Right atrium auricular region (tissue), 2 donors: ENCODE measurements at regions not wholly inside any gene's neighbourhood (a gene's known extent, or its start where the extent isn't known, plus 50 kb on each side); places are given as distances from the start of the nearest gene placed in this dataset.

Experiments used
- DNase-seq: peaks from one replicate; pipeline ENCODE4 v3.0.0-alpha.2; 2019; ENCODE audit warnings: low spot score
- H3K27ac ChIP-seq, 2 donors: fragments of 200-600 bp; sonication (generic); 1 replicate in 1 of 2; 2 replicates in 1 of 2; pipeline ENCODE4 v1.5.1; 2016 to 2019
- H3K27me3 ChIP-seq, 2 donors: fragments of 200-600 bp; sonication (generic); one replicate each; pipeline versions ENCODE4 v1.5.1 to v1.6.0; 2017 to 2019
- H3K36me3 ChIP-seq: fragments of 200-600 bp; sonication (generic); one replicate; pipeline ENCODE4 v1.5.1; 2016
- H3K4me1 ChIP-seq, 2 donors: fragments of 200-600 bp; sonication (generic); one replicate each; pipeline versions ENCODE4 v1.5.1 to v1.6.0; 2017 to 2019
- H3K4me3 ChIP-seq, 2 donors: fragments of 200-600 bp; sonication (generic); 1 replicate in 1 of 2; 2 replicates in 1 of 2; pipeline ENCODE4 v1.5.1; 2017 to 2019; ENCODE audit warnings: mild to moderate bottlenecking in 1 of 2, moderate library complexity in 1 of 2
- H3K9me3 ChIP-seq, 2 donors: fragments of 200-600 bp; sonication (generic); one replicate each; pipeline ENCODE4 v1.5.1; 2019
- TF ChIP-seq, protein P1 (sequence below), 2 donors: fragments of 200-600 bp; sonication (generic); IDR thresholded peaks; one replicate each; pipeline ENCODE4 v1.5.1; 2019; ENCODE audit warnings: antibody characterized with exemption in 2 of 2

DNA sequence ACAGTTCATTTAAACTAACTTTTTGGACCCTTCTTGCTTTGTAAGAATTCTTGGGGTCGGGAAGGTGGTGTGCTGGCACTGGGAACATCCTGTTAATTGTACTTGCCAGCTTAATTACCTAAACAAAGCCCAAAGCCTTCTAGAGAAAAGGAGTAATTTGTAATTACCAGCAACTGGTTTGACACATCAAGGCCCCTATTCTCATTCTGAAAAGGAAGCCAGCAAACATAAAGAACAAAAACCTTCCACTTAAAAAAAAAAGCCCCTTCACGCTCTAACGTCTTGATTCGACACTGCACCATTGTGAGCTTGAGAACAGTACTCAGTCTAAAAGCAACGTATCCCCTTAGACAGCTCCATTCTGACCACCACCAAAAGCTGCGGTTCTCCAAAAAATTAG is 74.7 kb upstream of the RPH3AL start:
- no peak for DNase-seq
- TF ChIP-seq, protein P1, sequence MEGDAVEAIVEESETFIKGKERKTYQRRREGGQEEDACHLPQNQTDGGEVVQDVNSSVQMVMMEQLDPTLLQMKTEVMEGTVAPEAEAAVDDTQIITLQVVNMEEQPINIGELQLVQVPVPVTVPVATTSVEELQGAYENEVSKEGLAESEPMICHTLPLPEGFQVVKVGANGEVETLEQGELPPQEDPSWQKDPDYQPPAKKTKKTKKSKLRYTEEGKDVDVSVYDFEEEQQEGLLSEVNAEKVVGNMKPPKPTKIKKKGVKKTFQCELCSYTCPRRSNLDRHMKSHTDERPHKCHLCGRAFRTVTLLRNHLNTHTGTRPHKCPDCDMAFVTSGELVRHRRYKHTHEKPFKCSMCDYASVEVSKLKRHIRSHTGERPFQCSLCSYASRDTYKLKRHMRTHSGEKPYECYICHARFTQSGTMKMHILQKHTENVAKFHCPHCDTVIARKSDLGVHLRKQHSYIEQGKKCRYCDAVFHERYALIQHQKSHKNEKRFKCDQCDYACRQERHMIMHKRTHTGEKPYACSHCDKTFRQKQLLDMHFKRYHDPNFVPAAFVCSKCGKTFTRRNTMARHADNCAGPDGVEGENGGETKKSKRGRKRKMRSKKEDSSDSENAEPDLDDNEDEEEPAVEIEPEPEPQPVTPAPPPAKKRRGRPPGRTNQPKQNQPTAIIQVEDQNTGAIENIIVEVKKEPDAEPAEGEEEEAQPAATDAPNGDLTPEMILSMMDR (IDR thresholded peaks at IDR 0.05): no peak
- Histone ChIP-seq H3K36me3 (no peaks in the 10 kb centered on the region), H3K4me1 (no peaks in the 10 kb centered on the region), H3K27ac (no peak overlapping the region), H3K4me3 (no peak overlapping the region), H3K9me3 (no peaks in the 10 kb centered on the region), H3K27me3 (no peaks in the 10 kb centered on the region)

GRCh38 chr17:422196-422930 is 69.8 kb upstream of the RPH3AL start:
- Histone ChIP-seq H3K4me1 (no peaks in the 10 kb centered on the region), H3K36me3 (no peaks in the 10 kb centered on the region), H3K27ac (no peak overlapping the region), H3K27me3 (no peaks in the 10 kb centered on the region), H3K4me3 (no peak overlapping the region), H3K9me3 (no peaks in the 10 kb centered on the region)
- TF ChIP-seq, protein P1 (IDR thresholded peaks at IDR 0.05): no peak
- no peak for DNase-seq

DNA sequence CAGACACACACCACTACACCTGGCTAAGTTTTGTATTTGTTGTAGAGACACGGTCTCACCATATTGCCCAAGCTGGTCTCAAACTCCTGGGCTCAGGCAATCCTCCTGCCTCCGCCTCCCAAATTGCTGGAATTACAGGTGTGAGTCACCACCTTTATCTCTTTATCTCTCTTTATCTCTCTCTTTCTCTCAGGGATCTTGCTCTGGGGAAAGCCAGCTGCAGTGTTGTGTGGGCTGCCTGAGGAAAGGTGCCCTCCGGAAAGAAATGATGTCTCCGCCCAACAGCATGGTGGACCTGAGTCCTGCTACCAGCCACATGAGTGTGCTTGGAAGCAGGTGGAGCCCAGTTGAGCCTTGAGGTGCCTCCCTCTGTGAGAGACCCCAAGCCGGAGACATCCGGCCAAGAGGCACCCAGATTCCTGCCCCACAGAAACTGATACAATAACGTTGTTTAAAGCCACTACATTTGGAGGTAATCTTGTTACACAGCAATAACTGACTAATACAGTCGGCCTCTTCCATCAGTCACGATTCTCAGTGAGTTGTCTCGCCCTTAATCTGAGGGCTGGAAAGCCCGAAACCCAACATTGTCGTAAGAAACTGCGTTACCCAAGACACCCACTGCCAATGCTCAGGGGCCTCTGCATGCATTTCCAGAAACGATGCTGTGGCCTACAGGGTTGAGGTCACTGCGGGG is 68.0 kb upstream of the RPH3AL start:
- no peak overlapping the region for H3K4me3 ChIP-seq
- H3K27ac ChIP-seq: no peak overlapping the region
- no peaks in the 10 kb centered on the region for H3K4me1 ChIP-seq
- TF ChIP-seq, protein P1 (IDR thresholded peaks at IDR 0.05): no peak
- H3K27me3 ChIP-seq: no peaks in the 10 kb centered on the region
- H3K36me3 ChIP-seq: no peaks in the 10 kb centered on the region
- H3K9me3 ChIP-seq: no peaks in the 10 kb centered on the region
- DNase-seq: no peak

GRCh38 chr17:419073-419735 is 66.6 kb upstream of the RPH3AL start:
- Histone ChIP-seq H3K9me3 (no peaks in the 10 kb centered on the region), H3K27ac (no peak overlapping the region), H3K4me3 (no peak overlapping the region), H3K4me1 (no peaks in the 10 kb centered on the region), H3K36me3 (no peaks in the 10 kb centered on the region), H3K27me3 (no peaks in the 10 kb centered on the region)
- no peak for DNase-seq
- TF ChIP-seq, protein P1 (IDR thresholded peaks at IDR 0.05): no peak

DNA sequence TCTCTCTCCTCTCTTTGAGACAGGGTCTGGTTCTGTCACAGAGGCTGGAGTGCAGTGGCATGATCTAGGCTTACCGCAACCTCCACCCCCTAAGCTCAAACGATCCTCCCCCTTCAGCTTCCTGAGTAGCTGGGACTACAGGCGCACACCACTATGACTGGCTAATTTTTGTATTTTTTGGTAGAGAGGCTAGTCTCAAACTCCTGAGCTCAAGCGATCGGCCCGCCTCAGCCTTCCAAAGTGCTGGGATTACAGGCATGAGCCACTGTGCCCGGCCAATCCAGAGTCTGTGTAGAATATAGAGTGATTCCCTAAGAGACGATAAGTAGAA is 65.8 kb upstream of the RPH3AL start:
- DNase-seq: no peak
- H3K36me3 ChIP-seq: no peaks in the 10 kb centered on the region
- no peaks in the 10 kb centered on the region for H3K9me3 ChIP-seq
- no peak overlapping the region for H3K27ac ChIP-seq
- H3K4me3 ChIP-seq: no peak overlapping the region
- no peaks in the 10 kb centered on the region for H3K4me1 ChIP-seq
- H3K27me3 ChIP-seq: no peaks in the 10 kb centered on the region
- TF ChIP-seq, protein P1 (IDR thresholded peaks at IDR 0.05): no peak
